ENCODE measurements at regions not wholly inside any gene's neighbourhood (a gene's known extent, or its start where the extent isn't known, plus 50 kb on each side); places are given as distances from the start of the nearest gene placed in this dataset.
"Not testable (repeated sequence)": the region's sequence is repeated elsewhere in the genome, so short reads cannot be mapped to it uniquely, and the experiment has no call there.

DNA sequence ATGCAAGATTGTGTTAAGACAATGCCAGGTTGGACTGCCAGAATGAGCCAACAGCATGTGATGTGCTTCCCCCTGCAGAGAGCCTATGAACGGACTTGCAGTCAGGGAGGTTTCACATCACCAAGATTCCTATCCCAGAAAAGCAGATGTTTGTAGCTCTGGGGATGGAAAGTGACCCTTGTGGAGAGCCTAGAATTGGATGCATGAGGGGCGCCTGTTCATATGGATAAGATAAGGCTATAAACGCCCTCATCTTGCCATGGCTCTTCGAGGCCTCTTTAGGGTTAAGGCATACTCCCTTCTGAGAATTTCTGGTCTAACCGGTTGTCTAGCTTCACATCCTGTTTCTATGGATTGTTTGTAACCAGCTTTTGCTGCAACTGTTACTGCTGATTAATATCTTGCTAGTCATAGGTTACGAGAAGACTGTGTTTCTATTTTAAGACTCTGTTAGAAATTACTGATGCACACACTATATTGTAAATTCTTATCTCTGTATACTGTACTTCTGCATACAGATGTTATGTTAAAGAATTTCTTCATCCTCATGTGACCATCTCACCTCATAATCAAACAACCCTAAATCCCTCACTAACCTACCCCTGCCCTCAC lies 295.8 kb downstream of the PTGER3 start:
- not testable (repeated sequence) for TF ChIP-seq POLR2AphosphoS5 (IDR thresholded peaks at IDR 0.05; ENCODE audit: low read length); MEF2A (IDR thresholded peaks at IDR 0.05; ENCODE audit: insufficient read depth, low read depth, low read length); BRCA1 (IDR thresholded peaks at IDR 0.05; ENCODE audit: low read depth, low read length); RAD21 (IDR thresholded peaks at IDR 0.05; ENCODE audit: insufficient read depth, low read depth, low read length); BMI1 (IDR thresholded peaks at IDR 0.05; ENCODE audit: borderline replicate concordance); RELA (IDR thresholded peaks at IDR 0.05; ENCODE audit: borderline replicate concordance, partially characterized antibody); NRF1 (conservative IDR thresholded peaks at IDR 0.05; ENCODE audit: low read depth, low read length); GATAD2B (conservative IDR thresholded peaks at IDR 0.05; ENCODE audit: low read depth); HDAC2 (IDR thresholded peaks at IDR 0.05)
- TF ChIP-seq, protein P1, sequence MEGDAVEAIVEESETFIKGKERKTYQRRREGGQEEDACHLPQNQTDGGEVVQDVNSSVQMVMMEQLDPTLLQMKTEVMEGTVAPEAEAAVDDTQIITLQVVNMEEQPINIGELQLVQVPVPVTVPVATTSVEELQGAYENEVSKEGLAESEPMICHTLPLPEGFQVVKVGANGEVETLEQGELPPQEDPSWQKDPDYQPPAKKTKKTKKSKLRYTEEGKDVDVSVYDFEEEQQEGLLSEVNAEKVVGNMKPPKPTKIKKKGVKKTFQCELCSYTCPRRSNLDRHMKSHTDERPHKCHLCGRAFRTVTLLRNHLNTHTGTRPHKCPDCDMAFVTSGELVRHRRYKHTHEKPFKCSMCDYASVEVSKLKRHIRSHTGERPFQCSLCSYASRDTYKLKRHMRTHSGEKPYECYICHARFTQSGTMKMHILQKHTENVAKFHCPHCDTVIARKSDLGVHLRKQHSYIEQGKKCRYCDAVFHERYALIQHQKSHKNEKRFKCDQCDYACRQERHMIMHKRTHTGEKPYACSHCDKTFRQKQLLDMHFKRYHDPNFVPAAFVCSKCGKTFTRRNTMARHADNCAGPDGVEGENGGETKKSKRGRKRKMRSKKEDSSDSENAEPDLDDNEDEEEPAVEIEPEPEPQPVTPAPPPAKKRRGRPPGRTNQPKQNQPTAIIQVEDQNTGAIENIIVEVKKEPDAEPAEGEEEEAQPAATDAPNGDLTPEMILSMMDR (IDR thresholded peaks at IDR 0.05 in 2 of 3, conservative IDR thresholded peaks at IDR 0.05 in 1 of 3; ENCODE audit: control insufficient read depth in 2 of 3, extremely low read depth in 1 of 3, insufficient read depth in 1 of 3, low read depth in 3 of 3, low read length in 3 of 3): not testable (repeated sequence)
- TF ChIP-seq, protein P2, sequence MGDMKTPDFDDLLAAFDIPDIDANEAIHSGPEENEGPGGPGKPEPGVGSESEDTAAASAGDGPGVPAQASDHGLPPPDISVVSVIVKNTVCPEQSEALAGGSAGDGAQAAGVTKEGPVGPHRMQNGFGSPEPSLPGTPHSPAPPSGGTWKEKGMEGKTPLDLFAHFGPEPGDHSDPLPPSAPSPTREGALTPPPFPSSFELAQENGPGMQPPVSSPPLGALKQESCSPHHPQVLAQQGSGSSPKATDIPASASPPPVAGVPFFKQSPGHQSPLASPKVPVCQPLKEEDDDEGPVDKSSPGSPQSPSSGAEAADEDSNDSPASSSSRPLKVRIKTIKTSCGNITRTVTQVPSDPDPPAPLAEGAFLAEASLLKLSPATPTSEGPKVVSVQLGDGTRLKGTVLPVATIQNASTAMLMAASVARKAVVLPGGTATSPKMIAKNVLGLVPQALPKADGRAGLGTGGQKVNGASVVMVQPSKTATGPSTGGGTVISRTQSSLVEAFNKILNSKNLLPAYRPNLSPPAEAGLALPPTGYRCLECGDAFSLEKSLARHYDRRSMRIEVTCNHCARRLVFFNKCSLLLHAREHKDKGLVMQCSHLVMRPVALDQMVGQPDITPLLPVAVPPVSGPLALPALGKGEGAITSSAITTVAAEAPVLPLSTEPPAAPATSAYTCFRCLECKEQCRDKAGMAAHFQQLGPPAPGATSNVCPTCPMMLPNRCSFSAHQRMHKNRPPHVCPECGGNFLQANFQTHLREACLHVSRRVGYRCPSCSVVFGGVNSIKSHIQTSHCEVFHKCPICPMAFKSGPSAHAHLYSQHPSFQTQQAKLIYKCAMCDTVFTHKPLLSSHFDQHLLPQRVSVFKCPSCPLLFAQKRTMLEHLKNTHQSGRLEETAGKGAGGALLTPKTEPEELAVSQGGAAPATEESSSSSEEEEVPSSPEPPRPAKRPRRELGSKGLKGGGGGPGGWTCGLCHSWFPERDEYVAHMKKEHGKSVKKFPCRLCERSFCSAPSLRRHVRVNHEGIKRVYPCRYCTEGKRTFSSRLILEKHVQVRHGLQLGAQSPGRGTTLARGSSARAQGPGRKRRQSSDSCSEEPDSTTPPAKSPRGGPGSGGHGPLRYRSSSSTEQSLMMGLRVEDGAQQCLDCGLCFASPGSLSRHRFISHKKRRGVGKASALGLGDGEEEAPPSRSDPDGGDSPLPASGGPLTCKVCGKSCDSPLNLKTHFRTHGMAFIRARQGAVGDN (IDR thresholded peaks at IDR 0.05): not testable (repeated sequence)

All from GM12878 (cell line).